ENCODE measurements at regions not wholly inside any gene's neighbourhood (a gene's known extent, or its start where the extent isn't known, plus 50 kb on each side); places are given as distances from the start of the nearest gene placed in this dataset.

- Histone ChIP-seq H3K4me3 (no peak overlapping the region), H3K9me3 (ENCODE audit: low read depth) (no peaks in the 10 kb centered on the region), H3K27me3 (no peaks in the 10 kb centered on the region), H3K36me3 (no peaks in the 10 kb centered on the region), H3K27ac (no peak overlapping the region), H3K4me1 (ENCODE audit: low read depth) (no peaks in the 10 kb centered on the region)
- DNase-seq (ENCODE audit: low read depth in 1 of 2, low spot score in 1 of 2): no peak
- TF ChIP-seq CTCF (IDR thresholded peaks at IDR 0.05; ENCODE audit: low read depth, low read length): no peak
These were observed 285.3 kb downstream of the EN1 start for GRCh38 chr2:118562144-118562543.

DNA sequence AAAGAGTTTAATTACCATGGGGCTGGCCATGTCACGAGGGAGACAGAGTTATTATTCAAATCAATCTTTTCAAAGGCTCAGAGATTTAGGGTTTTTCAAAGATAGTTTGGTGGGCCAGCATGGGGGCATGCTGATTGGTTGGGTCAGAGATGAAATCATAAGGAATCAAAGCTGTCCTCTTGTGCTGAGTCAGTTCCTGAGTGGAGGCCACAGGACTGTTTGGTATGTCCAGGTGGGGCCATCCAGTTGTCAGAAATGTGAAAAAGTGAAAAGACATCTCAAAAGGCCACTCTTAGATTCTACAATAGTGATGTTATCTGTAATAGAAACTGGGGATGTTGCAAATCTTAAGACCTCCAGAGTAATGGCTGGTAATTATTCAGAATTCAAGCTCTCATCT lies 288.6 kb downstream of the EN1 start:
- TF ChIP-seq CTCF (IDR thresholded peaks at IDR 0.05; ENCODE audit: low read depth, low read length): no peak
- H3K4me3 ChIP-seq: no peak overlapping the region
- no peaks in the 10 kb centered on the region for H3K36me3 ChIP-seq
- H3K4me1 ChIP-seq (ENCODE audit: low read depth): no peaks in the 10 kb centered on the region
- no peaks in the 10 kb centered on the region for H3K27me3 ChIP-seq
- no peak for DNase-seq (ENCODE audit: low read depth in 1 of 2, low spot score in 1 of 2)
- H3K9me3 ChIP-seq (ENCODE audit: low read depth): no peaks in the 10 kb centered on the region
- no peak overlapping the region for H3K27ac ChIP-seq

DNA sequence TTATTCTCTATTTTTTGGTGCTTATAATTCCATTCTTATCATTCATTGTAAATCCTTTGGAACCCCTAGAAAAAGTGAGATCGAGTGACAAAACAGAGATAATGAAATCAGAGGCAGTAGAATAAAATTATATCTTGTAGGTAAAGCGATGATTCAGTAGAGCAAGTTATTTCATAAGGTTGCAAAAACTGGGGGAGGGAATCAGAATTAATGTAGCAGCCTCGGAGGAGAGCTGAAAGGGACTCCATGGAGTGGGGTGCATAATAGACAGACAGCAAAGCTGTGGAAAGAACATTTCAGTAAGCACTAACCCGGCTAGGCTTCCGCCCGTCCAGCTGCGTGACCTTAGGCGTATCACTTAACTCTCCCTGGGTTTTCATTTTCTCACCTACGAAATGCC lies 289.7 kb downstream of the EN1 start:
- Histone ChIP-seq H3K9me3 (ENCODE audit: low read depth) (no peaks in the 10 kb centered on the region), H3K36me3 (no peaks in the 10 kb centered on the region), H3K27ac (no peak overlapping the region), H3K27me3 (no peaks in the 10 kb centered on the region), H3K4me1 (ENCODE audit: low read depth) (no peaks in the 10 kb centered on the region), H3K4me3 (no peak overlapping the region)
- TF ChIP-seq CTCF (IDR thresholded peaks at IDR 0.05; ENCODE audit: low read depth, low read length): no peak
- DNase-seq (ENCODE audit: low read depth in 1 of 2, low spot score in 1 of 2): no peak

GRCh38 chr2:118557016-118557415 lies 290.4 kb downstream of the EN1 start:
- DNase-seq (ENCODE audit: low read depth in 1 of 2, low spot score in 1 of 2): no peak
- H3K27ac ChIP-seq: no peak overlapping the region
- no peaks in the 10 kb centered on the region for H3K4me1 ChIP-seq (ENCODE audit: low read depth)
- no peaks in the 10 kb centered on the region for H3K9me3 ChIP-seq (ENCODE audit: low read depth)
- TF ChIP-seq CTCF (IDR thresholded peaks at IDR 0.05; ENCODE audit: low read depth, low read length): no peak
- no peak overlapping the region for H3K4me3 ChIP-seq
- no peaks in the 10 kb centered on the region for H3K36me3 ChIP-seq
- H3K27me3 ChIP-seq: no peaks in the 10 kb centered on the region

GRCh38 chr2:118554616-118555015 lies 292.8 kb downstream of the EN1 start:
- no peak overlapping the region for H3K4me3 ChIP-seq
- TF ChIP-seq CTCF (IDR thresholded peaks at IDR 0.05; ENCODE audit: low read depth, low read length): peak; percentile 46
- no peaks in the 10 kb centered on the region for H3K27me3 ChIP-seq
- H3K36me3 ChIP-seq: no peaks in the 10 kb centered on the region
- no peaks in the 10 kb centered on the region for H3K4me1 ChIP-seq (ENCODE audit: low read depth)
- no peak overlapping the region for H3K27ac ChIP-seq
- peak in 1 of 2 donors; percentile 16 for DNase-seq (ENCODE audit: low read depth in 1 of 2, low spot score in 1 of 2)
- no peaks in the 10 kb centered on the region for H3K9me3 ChIP-seq (ENCODE audit: low read depth)

DNA sequence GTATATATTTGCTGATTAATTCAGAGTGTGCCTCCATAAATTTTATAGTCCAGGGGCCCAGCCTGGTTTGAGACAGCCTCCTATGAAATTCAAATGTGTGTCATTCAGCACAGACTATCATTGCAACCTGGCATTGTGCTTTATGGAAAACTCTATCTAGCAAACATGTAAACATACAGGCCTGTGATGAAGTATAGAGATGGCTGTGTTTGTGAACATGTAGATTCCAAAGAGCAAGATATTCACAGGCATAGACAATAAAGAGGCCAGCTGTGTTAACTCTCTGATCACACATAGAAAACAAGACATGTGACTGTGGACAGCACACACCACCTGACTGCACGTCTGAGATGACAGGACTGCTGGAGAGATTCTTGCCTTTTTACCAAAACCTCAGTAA lies 297.9 kb downstream of the EN1 start:
- Histone ChIP-seq H3K9me3 (ENCODE audit: low read depth) (no peaks in the 10 kb centered on the region), H3K27me3 (no peaks in the 10 kb centered on the region), H3K36me3 (no peaks in the 10 kb centered on the region), H3K27ac (no peak overlapping the region), H3K4me3 (no peak overlapping the region), H3K4me1 (ENCODE audit: low read depth) (no peaks in the 10 kb centered on the region)
- no peak for DNase-seq (ENCODE audit: low read depth in 1 of 2, low spot score in 1 of 2)
- TF ChIP-seq CTCF (IDR thresholded peaks at IDR 0.05; ENCODE audit: low read depth, low read length): no peak
